ENCODE measurements at regions not wholly inside any gene's neighbourhood (a gene's known extent, or its start where the extent isn't known, plus 50 kb on each side); places are given as distances from the start of the nearest gene placed in this dataset.

- H3K9me3 Mint-ChIP-seq: no peaks in the 10 kb centered on the region
- H3K27ac Mint-ChIP-seq: no peak overlapping the region
- H3K4me1 ChIP-seq (ENCODE audit: control insufficient read depth, insufficient read depth, low read length): no peaks in the 10 kb centered on the region
- no peaks in the 10 kb centered on the region for H3K9me3 ChIP-seq (ENCODE audit: control insufficient read depth, insufficient read depth, low read length)
- H3K4me3 ChIP-seq (ENCODE audit: low read length): no peak overlapping the region
- no peak for TF ChIP-seq CTCF (IDR thresholded peaks at IDR 0.05)
- ATAC-seq (no peak), DNase-seq (no peak)
- no peaks in the 10 kb centered on the region for H3K27me3 ChIP-seq (ENCODE audit: control insufficient read depth, insufficient read depth, low read length)
- H3K27me3 Mint-ChIP-seq (ENCODE audit: low read depth in 2 of 2): peaks cover 5 to 10% of the 10 kb centered on the region in 2 donors
- no peaks in the 10 kb centered on the region for H3K36me3 Mint-ChIP-seq
- H3K4me1 Mint-ChIP-seq: peaks cover 0 to 6% of the 10 kb centered on the region in 2 donors
- intact Hi-C loops (cut with micrococcal nuclease): no loop called here
- H3K36me3 ChIP-seq (ENCODE audit: control insufficient read depth, insufficient read depth, low read length): no peaks in the 10 kb centered on the region
- no peak overlapping the region for H3K4me3 Mint-ChIP-seq
- no peak overlapping the region for H3K27ac ChIP-seq (ENCODE audit: low read length)
Observed at GRCh38 chr1:221530791-221531190, 211.1 kb downstream of the DUSP10 start.

GRCh38 chr1:221532071-221532773 lies 209.7 kb downstream of the DUSP10 start:
- H3K9me3 ChIP-seq (ENCODE audit: control insufficient read depth, insufficient read depth, low read length): no peaks in the 10 kb centered on the region
- no peaks in the 10 kb centered on the region for H3K9me3 Mint-ChIP-seq
- peaks cover 6 to 13% of the 10 kb centered on the region in 2 donors for H3K27me3 Mint-ChIP-seq (ENCODE audit: low read depth in 2 of 2)
- H3K4me3 Mint-ChIP-seq: no peak overlapping the region
- no peak for ATAC-seq
- WGBS (ENCODE audit: insufficient coverage): 96% methylated on average over 3 of the region's 5 CpGs
- H3K4me3 ChIP-seq (ENCODE audit: low read length): no peak overlapping the region
- no peak overlapping the region for H3K27ac Mint-ChIP-seq
- intact Hi-C loops (cut with micrococcal nuclease): no loop called here
- no peak for TF ChIP-seq CTCF (IDR thresholded peaks at IDR 0.05)
- no peaks in the 10 kb centered on the region for H3K36me3 Mint-ChIP-seq
- no peaks in the 10 kb centered on the region for H3K36me3 ChIP-seq (ENCODE audit: control insufficient read depth, insufficient read depth, low read length)
- H3K27me3 ChIP-seq (ENCODE audit: control insufficient read depth, insufficient read depth, low read length): no peaks in the 10 kb centered on the region
- DNase-seq: no peak
- no peaks in the 10 kb centered on the region for H3K4me1 ChIP-seq (ENCODE audit: control insufficient read depth, insufficient read depth, low read length)
- H3K4me1 Mint-ChIP-seq: peaks cover 0 to 6% of the 10 kb centered on the region in 2 donors
- H3K27ac ChIP-seq (ENCODE audit: low read length): no peak overlapping the region

- peaks cover 15 to 17% of the 10 kb centered on the region in 2 donors for H3K27me3 Mint-ChIP-seq (ENCODE audit: low read depth in 2 of 2)
- TF ChIP-seq CTCF (IDR thresholded peaks at IDR 0.05): no peak
- no peaks in the 10 kb centered on the region for H3K36me3 Mint-ChIP-seq
- intact Hi-C loops (cut with micrococcal nuclease): loop anchor here (5.0 kb wide), 1 partner anchor 466 kb away; no protein-coding TSS in a partner anchor
- H3K9me3 ChIP-seq (ENCODE audit: control insufficient read depth, insufficient read depth, low read length): no peaks in the 10 kb centered on the region
- no peak overlapping the region for H3K27ac ChIP-seq (ENCODE audit: low read length)
- WGBS (ENCODE audit: insufficient coverage): 85% methylated on average over 5 of the region's 5 CpGs
- H3K4me3 Mint-ChIP-seq: no peak overlapping the region
- H3K4me1 ChIP-seq (ENCODE audit: control insufficient read depth, insufficient read depth, low read length): no peaks in the 10 kb centered on the region
- no peaks in the 10 kb centered on the region for H3K27me3 ChIP-seq (ENCODE audit: control insufficient read depth, insufficient read depth, low read length)
- DNase-seq: no peak
- no peaks in the 10 kb centered on the region for H3K4me1 Mint-ChIP-seq
- no peaks in the 10 kb centered on the region for H3K36me3 ChIP-seq (ENCODE audit: control insufficient read depth, insufficient read depth, low read length)
- H3K27ac Mint-ChIP-seq: no peak overlapping the region
- H3K4me3 ChIP-seq (ENCODE audit: low read length): no peak overlapping the region
- ATAC-seq: no peak
- H3K9me3 Mint-ChIP-seq: no peaks in the 10 kb centered on the region
Observed at GRCh38 chr1:221541296-221541695, 200.6 kb downstream of the DUSP10 start.

All from natural killer cell (primary cell).